ENCODE measurements at regions not wholly inside any gene's neighbourhood (a gene's known extent, or its start where the extent isn't known, plus 50 kb on each side); places are given as distances from the start of the nearest gene placed in this dataset.

DNA sequence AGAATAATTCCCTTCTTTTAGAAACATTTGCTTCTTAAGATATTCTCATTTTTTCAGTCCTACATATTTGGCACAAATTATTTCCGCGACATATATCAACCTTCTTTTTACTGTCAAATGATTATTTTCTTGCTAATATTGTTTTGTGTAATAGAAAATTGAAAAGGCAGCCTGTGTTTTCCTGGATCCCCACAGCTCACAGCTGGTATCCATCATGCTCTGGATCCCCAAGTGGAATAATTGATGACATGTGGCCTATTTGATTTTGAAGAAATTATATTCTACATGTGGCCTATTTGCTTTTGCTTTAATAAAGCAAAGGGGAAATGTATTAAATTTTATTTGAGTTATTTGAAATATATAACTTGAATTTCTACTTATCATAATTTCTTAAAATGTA lies 199.4 kb upstream of the LUZP2 start:
- Histone ChIP-seq H3K27me3 (no peaks in the 10 kb centered on the region), H3K9me3 (no peaks in the 10 kb centered on the region), H3K4me3 (no peak overlapping the region), H3K4me1 (no peaks in the 10 kb centered on the region), H3K36me3 (no peaks in the 10 kb centered on the region), H3K27ac (no peak overlapping the region)
- no peak for DNase-seq
- TF ChIP-seq, protein P1, sequence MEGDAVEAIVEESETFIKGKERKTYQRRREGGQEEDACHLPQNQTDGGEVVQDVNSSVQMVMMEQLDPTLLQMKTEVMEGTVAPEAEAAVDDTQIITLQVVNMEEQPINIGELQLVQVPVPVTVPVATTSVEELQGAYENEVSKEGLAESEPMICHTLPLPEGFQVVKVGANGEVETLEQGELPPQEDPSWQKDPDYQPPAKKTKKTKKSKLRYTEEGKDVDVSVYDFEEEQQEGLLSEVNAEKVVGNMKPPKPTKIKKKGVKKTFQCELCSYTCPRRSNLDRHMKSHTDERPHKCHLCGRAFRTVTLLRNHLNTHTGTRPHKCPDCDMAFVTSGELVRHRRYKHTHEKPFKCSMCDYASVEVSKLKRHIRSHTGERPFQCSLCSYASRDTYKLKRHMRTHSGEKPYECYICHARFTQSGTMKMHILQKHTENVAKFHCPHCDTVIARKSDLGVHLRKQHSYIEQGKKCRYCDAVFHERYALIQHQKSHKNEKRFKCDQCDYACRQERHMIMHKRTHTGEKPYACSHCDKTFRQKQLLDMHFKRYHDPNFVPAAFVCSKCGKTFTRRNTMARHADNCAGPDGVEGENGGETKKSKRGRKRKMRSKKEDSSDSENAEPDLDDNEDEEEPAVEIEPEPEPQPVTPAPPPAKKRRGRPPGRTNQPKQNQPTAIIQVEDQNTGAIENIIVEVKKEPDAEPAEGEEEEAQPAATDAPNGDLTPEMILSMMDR (IDR thresholded peaks at IDR 0.05) = no peak
- no peak for TF ChIP-seq POLR2A (IDR thresholded peaks at IDR 0.05)

DNA sequence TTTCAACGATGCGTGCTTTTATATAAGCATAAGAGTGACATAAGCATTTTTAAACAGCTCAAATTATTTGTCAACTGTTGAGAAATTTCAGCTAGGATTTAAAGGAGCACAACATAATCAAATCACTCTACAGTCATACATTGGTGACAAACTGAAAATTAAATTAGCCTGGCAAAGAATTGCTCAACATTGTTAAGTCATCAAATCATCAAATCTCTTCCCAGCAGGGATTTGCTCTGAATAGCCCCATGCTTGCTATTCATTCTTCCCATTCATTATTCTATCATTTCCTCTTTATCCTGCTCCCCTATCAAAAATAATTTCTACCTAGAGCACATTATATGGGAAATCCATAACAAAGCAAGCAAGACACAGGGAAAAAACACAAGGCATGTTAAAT lies 198.7 kb upstream of the LUZP2 start:
- Histone ChIP-seq H3K36me3 (no peaks in the 10 kb centered on the region), H3K9me3 (no peaks in the 10 kb centered on the region), H3K27me3 (no peaks in the 10 kb centered on the region), H3K4me3 (no peak overlapping the region), H3K4me1 (no peaks in the 10 kb centered on the region), H3K27ac (no peak overlapping the region)
- DNase-seq = no peak
- TF ChIP-seq, protein P1 (IDR thresholded peaks at IDR 0.05) = no peak
- TF ChIP-seq POLR2A (IDR thresholded peaks at IDR 0.05) = no peak

DNA sequence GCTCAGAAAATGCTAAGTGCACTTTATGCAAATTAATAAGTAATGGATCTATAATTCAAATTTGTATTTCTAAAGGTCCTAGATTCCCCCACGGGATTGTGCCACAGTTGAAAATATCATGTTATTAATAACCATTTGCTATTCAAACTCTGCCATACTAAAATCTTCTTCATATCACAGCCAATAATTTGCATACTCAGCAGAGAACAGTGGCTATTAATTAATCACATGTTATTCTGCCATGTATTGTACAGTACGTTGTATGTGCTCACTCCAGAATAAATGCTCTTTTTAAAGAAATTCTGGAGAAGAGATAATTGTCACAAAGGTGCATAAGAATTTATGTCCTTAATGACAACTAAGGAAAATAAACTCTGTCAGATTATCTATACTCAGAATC lies 184.9 kb upstream of the LUZP2 start:
- DNase-seq = no peak

DNA sequence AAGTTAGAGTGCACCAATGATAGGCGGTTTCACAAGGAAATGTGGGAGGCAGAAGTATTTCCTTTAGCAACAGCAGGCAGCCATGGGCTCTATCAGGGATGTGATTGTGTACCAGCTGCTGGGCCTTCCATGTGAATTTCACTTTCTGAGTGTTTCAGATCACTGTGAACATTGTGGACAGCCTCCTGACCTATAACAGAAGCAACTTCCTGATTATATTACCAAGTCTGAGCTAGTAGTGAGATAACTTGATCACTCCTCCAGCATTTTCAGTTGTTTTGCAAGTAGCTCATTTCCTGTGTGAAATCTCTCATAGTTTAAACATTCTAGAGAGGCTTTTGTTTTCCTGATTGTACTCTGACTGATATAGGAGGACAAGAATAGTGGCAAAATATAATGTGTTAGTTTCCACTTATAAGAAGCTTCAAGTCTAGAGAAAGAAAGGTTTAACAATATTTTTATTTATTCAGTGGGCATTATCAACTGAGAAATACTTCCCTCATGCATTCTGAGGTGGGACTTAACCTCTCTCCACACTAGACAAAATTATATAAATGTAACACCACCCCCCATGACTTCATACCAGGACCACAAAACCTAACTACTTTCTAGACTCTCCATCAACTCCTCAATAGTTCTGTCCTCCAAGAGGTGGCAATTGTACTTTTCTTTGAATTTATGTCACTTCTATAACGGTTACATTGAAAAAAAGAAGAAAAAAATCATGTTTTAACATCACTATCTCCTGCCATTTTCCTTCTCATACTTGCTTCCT lies 184.2 kb upstream of the LUZP2 start:
- no peak for DNase-seq
- TF ChIP-seq, protein P1 (IDR thresholded peaks at IDR 0.05) = no peak
- TF ChIP-seq POLR2A (IDR thresholded peaks at IDR 0.05) = no peak
- Histone ChIP-seq H3K27ac (no peak overlapping the region), H3K9me3 (peaks cover 0 to 4% (median 0%) of the 10 kb centered on the region in 4 donors), H3K27me3 (no peaks in the 10 kb centered on the region), H3K4me3 (no peak overlapping the region), H3K36me3 (no peaks in the 10 kb centered on the region), H3K4me1 (no peaks in the 10 kb centered on the region)

More for the DNA sequence above, 184.9 kb upstream of the LUZP2 start:
- TF ChIP-seq, protein P1 (IDR thresholded peaks at IDR 0.05) = no peak
- Histone ChIP-seq H3K27me3 (no peaks in the 10 kb centered on the region), H3K4me1 (no peaks in the 10 kb centered on the region), H3K4me3 (no peak overlapping the region), H3K9me3 (peaks cover 0 to 4% (median 0%) of the 10 kb centered on the region in 4 donors), H3K27ac (no peak overlapping the region), H3K36me3 (no peaks in the 10 kb centered on the region)

DNA sequence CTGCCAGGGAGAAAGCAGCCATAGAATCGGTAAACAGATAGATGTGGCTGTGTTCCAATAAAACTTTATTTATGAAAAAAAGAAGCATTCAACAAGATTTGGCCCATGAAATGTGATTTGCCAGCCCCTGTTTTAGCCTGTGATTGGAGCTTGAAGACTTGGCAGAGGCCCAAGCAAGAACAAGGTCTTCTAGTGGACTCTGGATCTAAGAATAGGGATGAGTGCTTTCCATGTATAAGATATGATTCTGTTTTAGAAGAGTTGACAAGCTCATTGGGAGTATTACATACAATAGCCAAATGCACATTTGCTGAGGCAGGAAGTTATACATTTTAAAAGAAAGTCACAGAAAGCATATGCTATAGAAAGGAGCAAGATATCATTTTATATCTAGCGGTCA lies 175.6 kb upstream of the LUZP2 start:
- TF ChIP-seq POLR2A (IDR thresholded peaks at IDR 0.05) = no peak
- TF ChIP-seq, protein P1 (IDR thresholded peaks at IDR 0.05) = no peak
- no peak for DNase-seq
- no peaks in the 10 kb centered on the region for H3K27me3 ChIP-seq

More for the DNA sequence above, 175.6 kb upstream of the LUZP2 start:
- H3K4me1 ChIP-seq = no peaks in the 10 kb centered on the region
- H3K9me3 ChIP-seq = no peaks in the 10 kb centered on the region
- H3K4me3 ChIP-seq = no peak overlapping the region
- no peak overlapping the region for H3K27ac ChIP-seq
- H3K36me3 ChIP-seq = no peaks in the 10 kb centered on the region
